ENCODE measurements at regions not wholly inside any gene's neighbourhood (a gene's known extent, or its start where the extent isn't known, plus 50 kb on each side); places are given as distances from the start of the nearest gene placed in this dataset.

- H3K4me3 ChIP-seq: no peak overlapping the region
- no peak overlapping the region for H3K27ac ChIP-seq
Measured at GRCh38 chr11:97428247-97428790, 1038.5 kb downstream of the JRKL start.

- Histone ChIP-seq H3K27ac (no peak overlapping the region), H3K4me3 (no peak overlapping the region)
Measured at GRCh38 chr11:97430877-97431276, 1041.1 kb downstream of the JRKL start.

GRCh38 chr11:97432926-97433325 lies 1043.1 kb downstream of the JRKL start:
- Histone ChIP-seq H3K27ac (no peak overlapping the region), H3K4me3 (no peak overlapping the region)

- Histone ChIP-seq H3K27ac (no peak overlapping the region), H3K4me3 (no peak overlapping the region)
Measured at GRCh38 chr11:97445561-97445960, 1055.7 kb downstream of the JRKL start.

- Histone ChIP-seq H3K27ac (no peak overlapping the region), H3K4me3 (no peak overlapping the region)
Measured at GRCh38 chr11:97451441-97451840, 1061.6 kb downstream of the JRKL start.

GRCh38 chr11:97454988-97455387 lies 1065.2 kb downstream of the JRKL start:
- no peak overlapping the region for H3K27ac ChIP-seq
- no peak overlapping the region for H3K4me3 ChIP-seq

GRCh38 chr11:97460091-97460490 lies 1070.3 kb downstream of the JRKL start:
- Histone ChIP-seq H3K4me3 (no peak overlapping the region), H3K27ac (no peak overlapping the region)

GRCh38 chr11:97461044-97461880 lies 1071.4 kb downstream of the JRKL start:
- Histone ChIP-seq H3K4me3 (no peak overlapping the region), H3K27ac (no peak overlapping the region)

GRCh38 chr11:97461934-97462333 lies 1072.1 kb downstream of the JRKL start:
- no peak overlapping the region for H3K4me3 ChIP-seq
- no peak overlapping the region for H3K27ac ChIP-seq

- no peak overlapping the region for H3K4me3 ChIP-seq
- no peak overlapping the region for H3K27ac ChIP-seq
Measured at GRCh38 chr11:97463891-97464290, 1074.1 kb downstream of the JRKL start.

- H3K4me3 ChIP-seq: no peak overlapping the region
Measured at GRCh38 chr11:97471480-97471879, 1081.7 kb downstream of the JRKL start.

GRCh38 chr11:97487387-97487786 lies 1097.6 kb downstream of the JRKL start:
- H3K4me3 ChIP-seq: no peak overlapping the region

More at GRCh38 chr11:97471480-97471879, 1081.7 kb downstream of the JRKL start:
- no peak overlapping the region for H3K27ac ChIP-seq

GRCh38 chr11:97498891-97499290 lies 1109.1 kb downstream of the JRKL start:
- no peak overlapping the region for H3K27ac ChIP-seq

More at GRCh38 chr11:97487387-97487786, 1097.6 kb downstream of the JRKL start:
- no peak overlapping the region for H3K27ac ChIP-seq

GRCh38 chr11:97502201-97502600 lies 1112.4 kb downstream of the JRKL start:
- Histone ChIP-seq H3K27ac (no peak overlapping the region), H3K4me3 (no peak overlapping the region)

More at GRCh38 chr11:97498891-97499290, 1109.1 kb downstream of the JRKL start:
- no peak overlapping the region for H3K4me3 ChIP-seq

- no peak overlapping the region for H3K4me3 ChIP-seq
Measured at GRCh38 chr11:97506076-97506759, 1116.4 kb downstream of the JRKL start.

GRCh38 chr11:97514446-97514845 lies 1124.6 kb downstream of the JRKL start:
- H3K4me3 ChIP-seq: no peak overlapping the region
- no peak overlapping the region for H3K27ac ChIP-seq

More at GRCh38 chr11:97506076-97506759, 1116.4 kb downstream of the JRKL start:
- no peak overlapping the region for H3K27ac ChIP-seq

- Histone ChIP-seq H3K4me3 (no peak overlapping the region), H3K27ac (no peak overlapping the region)
Measured at GRCh38 chr11:97516688-97517087, 1126.9 kb downstream of the JRKL start.

- no peak overlapping the region for H3K4me3 ChIP-seq
- no peak overlapping the region for H3K27ac ChIP-seq
Measured at GRCh38 chr11:97525273-97525672, 1135.5 kb downstream of the JRKL start.

- Histone ChIP-seq H3K4me3 (no peak overlapping the region), H3K27ac (no peak overlapping the region)
Measured at GRCh38 chr11:97537407-97538150, 1147.8 kb downstream of the JRKL start.

GRCh38 chr11:97544431-97544830 lies 1154.6 kb downstream of the JRKL start:
- Histone ChIP-seq H3K27ac (no peak overlapping the region), H3K4me3 (no peak overlapping the region)
